Upper lobe of left lung (tissue), 6 donors: ENCODE measurements at regions not wholly inside any gene's neighbourhood (a gene's known extent, or its start where the extent isn't known, plus 50 kb on each side); places are given as distances from the start of the nearest gene placed in this dataset.

Experiments used
- ATAC-seq, 2 donors: fragments of 200-7000 bp; cut with Tn5 transposase; one replicate each; pipeline ENCODE4 v1.9.1; 2022; ENCODE audit warnings: mild to moderate bottlenecking in 2 of 2, moderate library complexity in 2 of 2; ENCODE audit not compliant: low FRiP score in 2 of 2
- DNase-seq, 2 donors: peaks; one replicate each; pipeline ENCODE4 v3.0.0-alpha.2; 2019 to 2020
- H3K27ac ChIP-seq, 4 donors: fragments of 200-600 bp; sonication (generic); one replicate each; pipeline ENCODE4 v1.5.1; 2016 to 2019
- H3K27me3 ChIP-seq, 4 donors: fragments of 200-600 bp; sonication (generic); one replicate each; pipeline ENCODE4 v1.5.1; 2017 to 2019
- H3K36me3 ChIP-seq, 4 donors: fragments of 200-600 bp; sonication (generic); one replicate each; pipeline ENCODE4 v1.5.1; 2016 to 2019
- H3K4me1 ChIP-seq, 4 donors: fragments of 200-600 bp; sonication (generic); one replicate each; pipeline ENCODE4 v1.5.1; 2018 to 2019
- H3K4me3 ChIP-seq, 4 donors: fragments of 200-600 bp; sonication (generic); one replicate each; pipeline ENCODE4 v1.5.1; 2017 to 2019; ENCODE audit warnings: mild to moderate bottlenecking in 2 of 4, moderate library complexity in 1 of 4
- H3K9me3 ChIP-seq, 4 donors: fragments of 200-600 bp; sonication (generic); one replicate each; pipeline ENCODE4 v1.5.1; 2018 to 2019
- CTCF ChIP-seq, 6 experiments: fragments of 450-650 bp in 4 of 6; fragments of 200-600 bp in 2 of 6; sonication (generic) in 2 of 6; IDR thresholded peaks; one replicate each; pipeline ENCODE4 v1.5.1; 2016 to 2019; ENCODE audit warnings: antibody characterized with exemption in 6 of 6
- EP300 ChIP-seq, 4 donors: sonication (generic); formaldehyde crosslinking; IDR thresholded peaks; one replicate each; pipeline ENCODE4 v1.5.1; 2017; ENCODE audit warnings: antibody characterized with exemption in 4 of 4, control low read depth in 2 of 4
- POLR2A ChIP-seq, 4 donors: fragments of 450-650 bp; IDR thresholded peaks; one replicate each; pipeline ENCODE4 v1.5.1; 2016 to 2017; ENCODE audit warnings: antibody characterized with exemption in 4 of 4, mild to moderate bottlenecking in 2 of 4
- POLR2AphosphoS5 ChIP-seq, 2 donors: sonication (generic); formaldehyde crosslinking; IDR thresholded peaks; one replicate each; pipeline ENCODE4 v1.5.1; 2017; ENCODE audit warnings: antibody characterized with exemption in 2 of 2
- WGBS, 2 donors: methylation state at CpG; one replicate each; pipeline ENCODE4 v1.1.5; 2017 to 2018; 5-methylcytosine and 5-hydroxymethylcytosine counted together
- donor health status: DM: no; HTN: no; CAD: no; lungs with moderate emphysema.
- donor health status: DM: no; HTN: yes; CAD: no; lungs with severe emphysema.

GRCh38 chrX:114152130-114152529, 431.8 kb upstream of the HTR2C start:
- Histone ChIP-seq H3K4me1 (no peaks in the 10 kb centered on the region), H3K36me3 (no peaks in the 10 kb centered on the region), H3K27ac (no peak overlapping the region), H3K9me3 (no peaks in the 10 kb centered on the region), H3K27me3 (no peaks in the 10 kb centered on the region), H3K4me3 (no peak overlapping the region)
- DNase-seq (no peak), ATAC-seq (no peak)
- TF ChIP-seq POLR2A (IDR thresholded peaks at IDR 0.05) (no peak), EP300 (IDR thresholded peaks at IDR 0.05) (no peak), POLR2AphosphoS5 (IDR thresholded peaks at IDR 0.05) (no peak), CTCF (IDR thresholded peaks at IDR 0.05) (no peak)
- 50 to 67% methylated on average over 1 of the region's 1 CpG for WGBS, 2 donors

DNA sequence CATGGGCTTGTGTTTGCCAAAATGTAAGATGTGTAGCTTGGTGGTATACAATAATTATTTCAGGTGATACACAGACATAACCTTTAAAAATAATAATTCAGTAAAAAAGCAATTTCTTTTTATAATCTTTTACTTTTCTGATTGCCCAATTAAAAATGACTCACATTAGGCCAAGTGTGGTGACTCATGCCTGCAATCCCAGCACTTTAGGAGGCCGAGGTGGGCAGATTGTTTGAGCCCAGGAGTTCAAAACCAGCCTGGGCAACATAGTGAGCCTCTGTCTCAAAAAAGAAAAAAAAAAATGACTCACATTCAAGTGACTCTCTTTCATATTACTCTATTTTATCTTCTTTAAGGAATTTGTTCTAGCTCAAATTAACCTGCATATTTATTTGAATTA, 449.4 kb upstream of the HTR2C start:
- 57 to 59% methylated on average over 1 of the region's 1 CpG for WGBS, 2 donors
- H3K4me3 ChIP-seq: no peak overlapping the region
- ATAC-seq: no peak
- no peaks in the 10 kb centered on the region for H3K27me3 ChIP-seq
- H3K27ac ChIP-seq: no peak overlapping the region
- no peaks in the 10 kb centered on the region for H3K36me3 ChIP-seq
- H3K9me3 ChIP-seq: no peaks in the 10 kb centered on the region
- no peaks in the 10 kb centered on the region for H3K4me1 ChIP-seq
- no peak for DNase-seq
- no peak for TF ChIP-seq EP300 (IDR thresholded peaks at IDR 0.05)
- TF ChIP-seq POLR2AphosphoS5 (IDR thresholded peaks at IDR 0.05): no peak
- no peak for TF ChIP-seq CTCF (IDR thresholded peaks at IDR 0.05)
- no peak for TF ChIP-seq POLR2A (IDR thresholded peaks at IDR 0.05)

DNA sequence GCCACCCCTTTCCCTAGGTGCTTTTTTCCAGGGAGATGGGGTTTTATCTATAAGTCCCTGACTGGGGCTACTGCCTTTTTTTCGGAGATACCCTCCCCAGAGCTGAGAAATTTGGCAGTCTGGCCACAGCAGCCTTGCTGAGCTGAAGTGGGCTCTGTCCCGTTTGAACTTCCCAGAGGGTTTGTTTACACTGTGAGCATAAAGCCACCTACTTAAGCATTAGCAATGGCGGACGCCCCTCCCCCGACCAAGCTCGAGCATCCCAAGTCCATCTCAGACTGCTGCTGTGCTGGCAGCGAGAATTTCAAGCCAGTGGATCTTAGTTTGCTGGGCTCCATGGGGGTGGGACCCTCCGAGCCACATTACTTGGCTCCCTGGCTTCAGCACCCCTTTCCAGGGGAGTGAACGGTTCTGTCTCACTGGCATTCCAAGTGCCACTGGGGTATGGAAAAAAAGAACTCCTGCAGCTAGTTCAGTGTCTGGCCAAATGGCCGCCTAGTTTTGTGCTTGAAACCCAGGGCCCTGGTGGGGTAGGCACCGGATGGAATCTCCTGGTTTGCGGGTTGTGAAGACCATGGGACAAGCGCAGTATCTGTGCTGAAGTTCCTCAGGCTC, 456.4 kb upstream of the HTR2C start:
- no peaks in the 10 kb centered on the region for H3K9me3 ChIP-seq
- 54% methylated on average over 13 of the region's 13 CpGs; no CpG with 5 or more reads in 1 of the 2 donors for WGBS, 2 donors

DNA sequence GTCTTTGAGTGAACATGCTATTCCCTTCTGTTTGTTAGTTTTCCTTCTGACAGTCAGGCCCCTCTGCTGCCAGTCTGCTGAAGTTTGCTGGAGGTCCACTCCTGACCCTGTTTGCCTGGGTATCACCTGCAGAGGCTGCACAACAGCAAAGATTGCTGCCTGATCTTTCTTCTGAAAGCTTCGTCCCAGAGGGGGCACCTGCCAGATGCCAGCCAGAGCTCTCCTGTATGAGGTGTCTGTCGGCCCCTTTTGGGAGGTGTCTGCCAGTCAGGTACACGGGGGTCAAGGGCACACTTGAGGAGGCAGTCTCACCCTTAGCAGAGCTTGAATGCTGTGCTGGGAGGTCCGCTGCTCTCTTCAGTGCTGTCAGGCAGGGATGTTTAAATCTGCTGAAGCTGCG, 456.9 kb upstream of the HTR2C start:
- Histone ChIP-seq H3K27me3 (no peaks in the 10 kb centered on the region), H3K27ac (no peak overlapping the region), H3K4me3 (no peak overlapping the region), H3K4me1 (no peaks in the 10 kb centered on the region), H3K9me3 (no peaks in the 10 kb centered on the region), H3K36me3 (no peaks in the 10 kb centered on the region)
- DNase-seq: no peak
- 82% methylated on average over 5 of the region's 5 CpGs; no CpG with 5 or more reads in 1 of the 2 donors for WGBS, 2 donors
- TF ChIP-seq POLR2AphosphoS5 (IDR thresholded peaks at IDR 0.05): no peak
- TF ChIP-seq EP300 (IDR thresholded peaks at IDR 0.05): no peak
- TF ChIP-seq POLR2A (IDR thresholded peaks at IDR 0.05): no peak
- no peak for TF ChIP-seq CTCF (IDR thresholded peaks at IDR 0.05)
- ATAC-seq: no peak

More for the DNA sequence above, 456.4 kb upstream of the HTR2C start:
- TF ChIP-seq POLR2A (IDR thresholded peaks at IDR 0.05) (no peak), CTCF (IDR thresholded peaks at IDR 0.05) (no peak), POLR2AphosphoS5 (IDR thresholded peaks at IDR 0.05) (no peak), EP300 (IDR thresholded peaks at IDR 0.05) (no peak)
- no peak for ATAC-seq
- no peak for DNase-seq
- Histone ChIP-seq H3K4me1 (no peaks in the 10 kb centered on the region), H3K4me3 (no peak overlapping the region), H3K27ac (no peak overlapping the region), H3K27me3 (no peaks in the 10 kb centered on the region), H3K36me3 (no peaks in the 10 kb centered on the region)

DNA sequence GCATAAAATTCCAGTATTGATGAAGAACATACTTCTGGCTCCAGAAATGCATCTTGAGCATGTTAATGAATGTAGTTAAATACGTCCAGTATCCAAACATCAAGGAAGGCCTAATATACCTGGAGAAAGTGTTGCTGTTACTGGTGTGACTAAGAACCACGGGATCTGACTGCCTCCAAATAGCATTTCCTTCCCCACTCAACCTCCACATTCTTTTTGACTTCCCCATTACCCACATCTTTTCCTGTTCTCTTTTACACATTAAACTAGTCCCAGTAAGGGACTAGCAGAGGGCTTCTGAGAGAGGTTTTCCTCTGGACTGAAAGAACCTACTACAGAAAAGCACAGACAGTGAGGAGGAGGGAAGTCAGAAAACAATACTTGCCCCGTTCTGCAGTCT, 482.8 kb upstream of the HTR2C start:
- Histone ChIP-seq H3K27ac (no peak overlapping the region), H3K4me1 (no peaks in the 10 kb centered on the region), H3K27me3 (no peaks in the 10 kb centered on the region), H3K9me3 (no peaks in the 10 kb centered on the region), H3K36me3 (no peaks in the 10 kb centered on the region), H3K4me3 (no peak overlapping the region)
- TF ChIP-seq POLR2A (IDR thresholded peaks at IDR 0.05): no peak
- TF ChIP-seq EP300 (IDR thresholded peaks at IDR 0.05): no peak
- no peak for TF ChIP-seq CTCF (IDR thresholded peaks at IDR 0.05)
- TF ChIP-seq POLR2AphosphoS5 (IDR thresholded peaks at IDR 0.05): no peak
- 43 to 53% methylated on average over 3 of the region's 3 CpGs for WGBS, 2 donors
- ATAC-seq (no peak), DNase-seq (no peak)
